ENCODE measurements at regions not wholly inside any gene's neighbourhood (a gene's known extent, or its start where the extent isn't known, plus 50 kb on each side); places are given as distances from the start of the nearest gene placed in this dataset.

DNA sequence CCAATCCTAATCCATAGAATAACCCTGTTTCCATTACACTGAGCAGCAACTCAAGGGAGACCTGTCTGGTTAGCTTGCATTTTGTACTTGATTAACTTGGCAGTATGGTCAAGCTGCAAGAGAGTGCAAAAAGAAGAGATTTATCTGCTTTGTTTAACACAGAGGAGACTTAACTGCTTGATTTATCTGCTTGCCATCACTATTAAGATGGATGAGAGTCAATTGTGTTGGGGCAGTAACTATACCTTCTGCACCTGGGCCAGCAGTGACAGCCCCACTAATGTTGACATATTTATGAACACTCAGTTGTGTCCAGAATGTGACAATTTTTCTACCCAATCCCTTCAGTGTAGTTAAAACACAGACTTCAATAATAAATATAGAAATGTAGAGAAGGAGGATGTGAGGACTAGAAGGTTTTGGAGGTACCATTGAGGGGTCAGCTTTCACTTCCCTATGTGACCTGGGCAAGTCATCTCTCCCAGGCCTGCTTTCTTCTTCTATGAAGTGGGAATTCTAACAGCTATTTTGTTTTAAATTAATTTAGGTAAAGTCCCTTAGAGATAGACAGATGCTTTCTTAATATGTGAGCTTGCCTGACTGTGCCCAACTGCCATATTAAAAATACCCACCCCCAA lies 159.1 kb upstream of the KCNK2 start:
- TF ChIP-seq, protein P1, sequence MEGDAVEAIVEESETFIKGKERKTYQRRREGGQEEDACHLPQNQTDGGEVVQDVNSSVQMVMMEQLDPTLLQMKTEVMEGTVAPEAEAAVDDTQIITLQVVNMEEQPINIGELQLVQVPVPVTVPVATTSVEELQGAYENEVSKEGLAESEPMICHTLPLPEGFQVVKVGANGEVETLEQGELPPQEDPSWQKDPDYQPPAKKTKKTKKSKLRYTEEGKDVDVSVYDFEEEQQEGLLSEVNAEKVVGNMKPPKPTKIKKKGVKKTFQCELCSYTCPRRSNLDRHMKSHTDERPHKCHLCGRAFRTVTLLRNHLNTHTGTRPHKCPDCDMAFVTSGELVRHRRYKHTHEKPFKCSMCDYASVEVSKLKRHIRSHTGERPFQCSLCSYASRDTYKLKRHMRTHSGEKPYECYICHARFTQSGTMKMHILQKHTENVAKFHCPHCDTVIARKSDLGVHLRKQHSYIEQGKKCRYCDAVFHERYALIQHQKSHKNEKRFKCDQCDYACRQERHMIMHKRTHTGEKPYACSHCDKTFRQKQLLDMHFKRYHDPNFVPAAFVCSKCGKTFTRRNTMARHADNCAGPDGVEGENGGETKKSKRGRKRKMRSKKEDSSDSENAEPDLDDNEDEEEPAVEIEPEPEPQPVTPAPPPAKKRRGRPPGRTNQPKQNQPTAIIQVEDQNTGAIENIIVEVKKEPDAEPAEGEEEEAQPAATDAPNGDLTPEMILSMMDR (conservative IDR thresholded peaks at IDR 0.05 in 1 of 2, IDR thresholded peaks at IDR 0.05 in 1 of 2; ENCODE audit: low read depth in 1 of 2, low read length in 2 of 2), result no peak
- TF ChIP-seq EZH2 (IDR thresholded peaks at IDR 0.05; ENCODE audit: low read length, missing control alignments), result no peak
